HG03460 (cell line): ENCODE measurements at regions not wholly inside any gene's neighbourhood (a gene's known extent, or its start where the extent isn't known, plus 50 kb on each side); places are given as distances from the start of the nearest gene placed in this dataset.
"Not testable (repeated sequence)": the region's sequence is repeated elsewhere in the genome, so short reads cannot be mapped to it uniquely, and the experiment has no call there.

Experiments used
- ATAC-seq: cut with Tn5 transposase; IDR thresholded peaks from one replicate; pipeline ENCODE4 v1.9.1; 2021; ENCODE audit not compliant: unreplicated experiment

DNA sequence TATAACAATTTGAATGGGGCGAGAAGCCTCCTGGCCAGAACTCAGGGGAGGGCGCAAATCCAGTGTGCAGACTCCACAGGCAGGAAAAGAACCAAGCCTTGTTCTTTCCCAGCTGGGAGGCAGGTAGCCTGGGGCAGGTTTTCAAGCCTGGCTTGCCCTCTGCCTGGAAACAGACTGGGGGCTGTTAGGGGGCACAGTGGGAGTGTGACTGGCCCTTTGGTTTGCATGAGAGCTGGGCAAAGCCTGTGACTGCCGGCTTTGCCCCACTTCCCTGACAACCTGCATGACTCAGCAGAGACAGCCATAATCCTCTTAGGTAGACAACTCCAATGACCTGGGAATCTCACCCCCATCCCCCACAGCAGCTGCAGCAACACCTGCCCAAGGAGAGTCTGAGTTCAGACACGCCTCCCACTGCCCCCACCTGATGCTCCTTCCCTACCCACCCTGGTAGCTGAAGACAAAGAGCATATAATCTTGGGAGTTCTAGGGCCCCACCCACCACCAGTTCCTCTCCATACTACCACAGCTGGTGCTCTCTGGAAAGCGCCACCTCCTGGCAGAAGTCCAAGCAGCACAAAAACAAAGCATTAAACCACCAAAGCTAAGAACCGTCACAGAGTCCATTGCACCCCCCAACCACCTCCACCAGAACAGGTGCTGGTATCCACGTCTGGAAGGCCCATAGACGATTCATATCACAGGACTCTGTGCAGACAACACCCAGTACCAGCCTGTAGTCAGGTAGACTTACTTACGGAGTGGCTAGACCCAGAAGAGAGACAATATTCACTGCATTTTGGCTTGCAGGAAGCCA, 402.5 kb downstream of the STK39 start:
- ATAC-seq = no peak

GRCh38 chr2:167843657-167844056, 403.7 kb downstream of the STK39 start:
- ATAC-seq = no peak

DNA sequence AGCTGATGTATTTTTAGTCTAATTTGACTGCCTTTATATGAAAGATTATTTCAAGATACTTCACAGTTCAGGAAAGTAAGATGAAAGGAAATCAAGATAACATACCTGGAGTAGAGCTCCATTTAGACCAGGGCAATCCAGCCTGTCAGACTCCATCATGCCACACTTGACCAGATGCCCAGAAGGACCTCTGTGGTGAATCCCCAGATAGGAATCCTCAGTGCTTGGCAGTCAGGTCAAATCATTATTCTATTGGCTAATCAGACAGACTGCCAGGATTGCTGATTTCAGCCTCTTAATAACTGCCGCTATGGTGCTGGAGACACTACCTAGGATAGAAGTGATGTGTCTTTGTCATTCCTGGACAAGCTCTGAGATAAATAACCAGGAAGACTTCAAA, 404.2 kb downstream of the STK39 start:
- no peak for ATAC-seq

DNA sequence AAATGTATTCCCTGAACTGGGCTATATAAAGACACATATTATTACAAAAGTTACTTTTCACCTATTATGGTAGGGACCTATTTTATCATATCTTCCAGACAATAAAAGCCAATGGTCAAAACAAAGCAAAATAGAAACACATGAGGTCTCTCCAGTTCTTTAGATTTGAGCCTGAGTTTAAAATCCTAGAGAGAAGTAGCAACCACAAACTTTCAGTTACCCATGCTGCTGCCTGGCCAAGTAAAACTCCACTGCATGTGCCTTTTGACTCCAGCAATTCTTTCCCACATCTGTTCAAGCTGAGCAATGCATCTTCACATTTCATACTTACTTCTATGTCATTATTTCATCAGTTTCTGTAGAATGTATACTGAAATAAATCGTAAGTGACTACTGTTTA, 405.3 kb downstream of the STK39 start:
- no peak for ATAC-seq

DNA sequence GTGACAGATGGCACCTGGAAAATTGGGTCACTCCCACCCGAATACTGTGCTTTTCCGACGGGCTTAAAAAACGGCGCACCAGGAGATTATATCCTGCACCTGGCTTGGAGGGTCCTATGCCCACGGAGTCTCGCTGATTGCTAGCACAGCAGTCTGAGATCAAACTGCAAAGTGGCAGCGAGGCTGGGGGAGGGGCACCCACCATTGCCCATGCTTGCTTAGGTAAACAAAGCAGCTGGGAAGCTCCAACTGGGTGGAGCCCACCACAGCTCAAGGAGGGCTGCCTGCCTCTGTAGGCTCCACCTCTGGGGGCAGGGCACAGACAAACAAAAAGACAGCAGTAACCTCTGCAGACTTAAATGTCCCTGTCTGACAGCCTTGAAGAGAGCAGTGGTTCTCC, 412.1 kb downstream of the STK39 start:
- ATAC-seq = not testable (repeated sequence)

DNA sequence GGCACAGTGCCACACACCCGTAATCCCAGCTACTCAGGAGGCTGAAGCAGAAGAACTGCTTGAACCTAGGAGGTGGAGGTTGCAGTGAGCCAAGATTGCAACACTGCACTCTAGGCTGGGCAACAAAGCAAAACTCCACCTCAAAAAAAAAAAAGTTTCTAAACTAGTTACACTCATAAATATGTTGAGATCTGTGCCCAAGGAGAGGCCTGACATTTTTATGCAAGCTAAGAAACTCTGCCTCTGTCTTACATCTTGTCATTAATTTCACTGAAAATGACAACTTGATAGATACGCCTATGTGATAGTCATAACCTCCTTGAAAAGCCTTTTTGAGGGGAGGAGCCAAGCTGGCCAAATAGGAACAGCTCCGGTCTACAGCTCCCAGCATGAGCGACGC, 412.7 kb downstream of the STK39 start:
- no peak for ATAC-seq

DNA sequence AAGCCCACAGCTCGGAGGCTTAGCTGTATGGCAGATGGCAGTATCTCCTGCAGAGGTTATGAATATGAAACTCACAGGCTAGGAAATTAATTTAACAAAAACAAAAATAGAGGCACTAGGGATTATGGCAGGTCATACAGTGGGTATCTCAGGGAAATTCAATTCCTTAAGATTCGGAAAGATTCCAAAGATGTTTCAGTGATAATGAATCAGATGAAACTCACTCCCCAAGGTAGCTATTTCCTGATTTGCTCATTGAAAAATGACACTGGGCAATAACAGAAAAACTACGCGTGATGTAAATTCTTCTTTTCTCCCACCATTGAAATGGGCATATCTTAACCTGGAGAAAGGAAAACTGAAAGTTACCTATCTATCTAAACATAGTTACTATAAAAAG, 414.1 kb downstream of the STK39 start:
- no peak for ATAC-seq

GRCh38 chr2:167832868-167833287, 414.5 kb downstream of the STK39 start:
- ATAC-seq = no peak

DNA sequence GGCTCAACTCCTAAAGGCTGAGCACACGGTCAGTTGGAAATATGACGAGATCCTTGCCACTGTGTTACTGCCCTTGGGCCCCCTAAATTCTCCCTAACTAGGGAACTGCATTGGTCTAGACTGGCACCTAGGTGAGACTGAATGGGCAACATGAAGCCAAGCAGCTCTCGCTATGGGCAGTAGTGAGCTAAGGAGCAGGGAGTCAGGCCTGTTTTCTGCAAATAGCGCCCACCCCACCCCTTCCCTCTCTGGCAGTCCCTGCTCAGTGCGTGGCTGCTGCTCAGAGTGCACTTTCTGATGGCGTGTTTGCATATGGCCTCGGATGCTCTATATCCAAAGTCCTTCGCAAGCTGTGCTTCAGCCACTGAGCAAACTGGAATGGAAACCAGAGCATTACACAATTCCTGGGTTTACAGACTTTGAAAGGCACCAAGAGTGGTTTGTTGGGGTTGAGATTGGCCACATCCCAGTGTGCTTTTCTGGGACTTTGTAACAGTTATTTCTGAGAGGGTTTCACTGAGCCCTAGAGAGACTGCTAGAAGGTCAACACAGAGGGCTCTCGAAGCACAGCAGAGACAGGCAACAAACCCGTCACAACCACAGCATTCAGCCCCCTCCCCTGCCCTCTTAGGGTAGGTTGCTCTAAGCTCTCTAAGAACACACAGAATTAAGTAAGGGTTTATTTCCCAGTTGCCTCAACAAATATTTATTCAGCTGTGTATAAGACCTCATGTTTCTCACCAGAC, 419.9 kb downstream of the STK39 start:
- no peak for ATAC-seq

DNA sequence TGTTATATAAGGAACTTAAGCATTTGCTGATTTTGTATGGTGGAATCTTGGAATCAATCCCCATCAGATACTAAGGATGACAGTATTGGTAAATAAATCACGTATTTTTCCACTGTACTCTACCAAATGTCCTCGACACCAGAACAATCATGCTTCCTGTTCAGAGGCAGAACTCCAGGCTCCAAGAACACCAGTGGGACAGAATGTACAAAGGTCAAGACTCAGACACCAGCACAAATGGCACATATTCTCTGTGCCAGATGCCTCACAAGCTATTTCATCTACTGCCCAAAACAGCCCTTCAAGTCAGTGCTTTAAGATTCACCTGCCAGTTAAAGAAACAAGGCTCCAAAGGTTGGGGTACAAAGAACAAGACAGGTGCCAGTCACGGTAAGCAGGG, 420.5 kb downstream of the STK39 start:
- ATAC-seq = no peak

GRCh38 chr2:167825664-167826063, 421.7 kb downstream of the STK39 start:
- no peak for ATAC-seq

- ATAC-seq = no peak
Observed at GRCh38 chr2:167822690-167823465, 424.5 kb downstream of the STK39 start.

DNA sequence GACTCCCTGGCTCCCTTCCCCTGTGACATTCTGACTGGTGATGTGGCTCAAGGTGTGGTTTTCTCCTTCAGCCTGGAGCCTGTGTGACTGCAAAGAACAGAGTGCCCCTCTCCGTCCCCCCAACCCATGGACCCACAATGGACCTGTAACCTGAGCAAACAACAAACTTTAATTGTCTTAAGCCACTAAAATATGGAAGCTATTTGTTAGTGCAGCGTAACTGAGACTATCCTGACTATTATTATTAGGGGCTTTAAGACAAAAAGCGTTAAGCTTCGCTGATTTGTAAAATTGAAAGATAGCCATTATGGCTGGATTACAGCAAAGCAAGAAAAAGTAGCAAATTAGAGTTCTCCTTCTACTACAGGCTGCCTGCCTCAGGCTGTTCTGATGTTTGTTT, 426.9 kb downstream of the STK39 start:
- no peak for ATAC-seq

- ATAC-seq = no peak
Observed at GRCh38 chr2:167818521-167818920, 428.9 kb downstream of the STK39 start.

DNA sequence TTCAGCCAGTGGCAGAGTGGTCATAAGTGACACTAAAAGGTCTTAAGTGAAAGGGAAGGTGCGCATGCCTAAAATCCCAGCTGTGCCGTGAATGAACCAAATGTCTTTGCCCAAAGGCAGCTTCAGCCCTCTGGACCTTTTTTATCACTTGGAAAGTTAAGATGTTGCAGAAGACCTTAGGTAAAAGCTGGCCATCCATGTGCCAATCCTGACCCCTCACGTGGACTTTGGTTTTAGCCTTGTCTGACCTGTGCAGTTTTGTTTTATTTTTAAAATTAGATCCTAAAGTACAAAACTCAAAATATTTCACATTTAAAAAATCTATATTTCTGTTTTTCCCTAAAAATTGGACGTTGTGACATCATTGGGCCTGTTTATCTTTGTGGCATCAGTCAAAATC, 429.5 kb downstream of the STK39 start:
- ATAC-seq = no peak

GRCh38 chr2:167817422-167817821, 430.0 kb downstream of the STK39 start:
- ATAC-seq = no peak

GRCh38 chr2:167816874-167817290, 430.5 kb downstream of the STK39 start:
- no peak for ATAC-seq

- ATAC-seq = peak; percentile 74
Observed at GRCh38 chr2:167814881-167815718, 432.3 kb downstream of the STK39 start.

DNA sequence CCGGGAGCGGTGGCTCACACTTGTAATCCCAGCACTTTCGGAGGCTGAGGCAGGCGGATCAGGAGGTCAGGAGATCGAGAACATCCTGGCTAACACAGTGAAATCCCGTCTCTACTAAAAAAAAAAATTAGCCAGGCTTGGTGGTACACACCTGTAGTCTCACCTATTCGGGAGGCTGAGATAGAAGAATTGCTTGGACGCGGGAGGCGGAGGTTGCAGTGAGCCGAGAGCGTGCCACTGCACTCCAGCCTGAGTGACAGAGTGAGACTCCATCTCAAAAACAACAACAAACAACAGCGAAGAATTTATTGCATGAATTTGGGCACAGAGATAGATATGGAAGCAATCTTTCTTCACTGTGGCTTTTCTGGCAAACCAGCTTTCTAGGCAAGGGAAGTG, 432.9 kb downstream of the STK39 start:
- ATAC-seq = not testable (repeated sequence)

- not testable (repeated sequence) for ATAC-seq
Observed at GRCh38 chr2:167809799-167810198, 437.6 kb downstream of the STK39 start.
